ENCODE measurements at regions not wholly inside any gene's neighbourhood (a gene's known extent, or its start where the extent isn't known, plus 50 kb on each side); places are given as distances from the start of the nearest gene placed in this dataset.

DNA sequence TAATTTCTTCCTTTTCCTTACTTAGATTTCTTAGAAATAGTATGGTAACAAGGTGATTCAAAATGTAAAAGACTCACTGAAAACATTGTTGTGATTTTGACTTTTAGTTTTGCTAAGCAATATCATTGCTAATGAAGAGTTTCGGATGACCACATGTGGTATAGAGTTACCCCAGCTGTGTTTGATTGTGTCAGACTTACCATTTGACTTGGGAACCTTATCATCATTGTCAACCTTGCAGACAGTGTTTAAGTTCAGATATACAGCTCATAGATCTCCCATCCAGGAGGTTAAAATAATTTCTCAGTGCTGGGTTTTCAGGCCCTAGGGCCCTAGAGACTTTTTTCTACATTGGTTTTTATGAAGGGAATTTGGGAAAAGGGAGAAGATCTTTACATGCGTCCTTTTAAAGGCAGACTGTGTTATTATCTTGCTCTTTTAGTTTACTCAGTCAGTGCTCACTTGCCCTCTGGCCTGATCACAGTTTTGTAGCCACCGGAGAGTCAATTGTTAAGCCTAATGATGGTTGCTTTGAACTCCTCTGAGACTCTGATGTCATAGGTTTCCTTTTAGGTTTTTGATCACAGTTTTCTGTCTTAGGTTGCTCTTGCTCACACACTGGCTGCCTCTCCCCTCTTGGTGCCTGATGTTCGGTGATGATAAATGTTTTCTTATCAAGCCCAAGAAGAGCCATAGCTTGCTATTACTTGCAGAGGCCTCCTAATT, 133.5 kb upstream of the ZPLD1 start:
- H3K9me3 ChIP-seq = no peaks in the 10 kb centered on the region
- TF ChIP-seq, protein P1, sequence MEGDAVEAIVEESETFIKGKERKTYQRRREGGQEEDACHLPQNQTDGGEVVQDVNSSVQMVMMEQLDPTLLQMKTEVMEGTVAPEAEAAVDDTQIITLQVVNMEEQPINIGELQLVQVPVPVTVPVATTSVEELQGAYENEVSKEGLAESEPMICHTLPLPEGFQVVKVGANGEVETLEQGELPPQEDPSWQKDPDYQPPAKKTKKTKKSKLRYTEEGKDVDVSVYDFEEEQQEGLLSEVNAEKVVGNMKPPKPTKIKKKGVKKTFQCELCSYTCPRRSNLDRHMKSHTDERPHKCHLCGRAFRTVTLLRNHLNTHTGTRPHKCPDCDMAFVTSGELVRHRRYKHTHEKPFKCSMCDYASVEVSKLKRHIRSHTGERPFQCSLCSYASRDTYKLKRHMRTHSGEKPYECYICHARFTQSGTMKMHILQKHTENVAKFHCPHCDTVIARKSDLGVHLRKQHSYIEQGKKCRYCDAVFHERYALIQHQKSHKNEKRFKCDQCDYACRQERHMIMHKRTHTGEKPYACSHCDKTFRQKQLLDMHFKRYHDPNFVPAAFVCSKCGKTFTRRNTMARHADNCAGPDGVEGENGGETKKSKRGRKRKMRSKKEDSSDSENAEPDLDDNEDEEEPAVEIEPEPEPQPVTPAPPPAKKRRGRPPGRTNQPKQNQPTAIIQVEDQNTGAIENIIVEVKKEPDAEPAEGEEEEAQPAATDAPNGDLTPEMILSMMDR (IDR thresholded peaks at IDR 0.05) = no peak
- intact Hi-C loops (cut with DNase I) = no loop called here
- DNase-seq = no peak
- H3K27ac ChIP-seq = no peak overlapping the region
- no peaks in the 10 kb centered on the region for H3K27me3 ChIP-seq (ENCODE audit: low read depth)
- H3K4me3 ChIP-seq = no peak overlapping the region
- H3K36me3 ChIP-seq = no peaks in the 10 kb centered on the region
- no peak for ATAC-seq
- H3K4me1 ChIP-seq = no peaks in the 10 kb centered on the region

DNA sequence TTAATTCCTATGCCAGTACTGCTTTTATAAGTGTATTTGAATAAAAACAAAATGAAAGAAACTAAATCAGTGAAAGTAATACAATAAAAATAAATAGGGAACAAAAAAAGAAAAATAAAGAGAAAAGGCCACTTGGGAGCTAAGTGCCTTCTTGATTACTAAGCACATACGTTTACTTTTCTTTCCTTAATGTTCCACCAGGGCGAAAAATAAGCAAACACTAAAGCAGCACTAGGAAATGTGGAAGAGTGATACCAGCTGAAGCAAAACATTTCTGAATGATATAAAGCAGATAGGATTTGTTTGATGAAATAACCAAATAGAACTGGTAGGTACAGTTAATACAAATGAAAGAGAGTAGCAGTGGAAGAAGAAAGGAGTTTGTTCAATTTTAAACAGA, 132.8 kb upstream of the ZPLD1 start:
- DNase-seq (no peak), ATAC-seq (no peak)
- TF ChIP-seq, protein P1 (IDR thresholded peaks at IDR 0.05) = no peak
- Histone ChIP-seq H3K27me3 (ENCODE audit: low read depth) (no peaks in the 10 kb centered on the region), H3K9me3 (no peaks in the 10 kb centered on the region), H3K36me3 (no peaks in the 10 kb centered on the region), H3K4me3 (no peak overlapping the region), H3K27ac (no peak overlapping the region), H3K4me1 (no peaks in the 10 kb centered on the region)
- intact Hi-C loops (cut with DNase I) = no loop called here

DNA sequence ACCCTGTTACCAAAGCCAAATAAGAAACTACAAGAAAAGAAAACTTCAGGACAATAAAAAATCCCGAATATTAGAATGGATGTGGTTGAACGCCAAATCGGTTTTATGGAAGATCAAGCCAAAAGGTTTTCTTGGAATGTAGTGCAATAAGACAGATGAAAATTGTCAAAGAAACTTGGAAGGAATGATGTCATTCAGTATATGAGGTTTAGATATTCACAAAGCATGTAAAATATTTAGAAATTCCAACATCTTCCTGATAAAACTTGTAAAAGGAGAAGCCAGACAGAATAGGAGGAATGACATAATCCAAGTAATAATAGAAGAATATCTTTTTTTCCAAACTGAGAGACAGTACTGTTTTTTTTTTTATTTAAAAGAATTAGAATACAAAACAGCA, 130.3 kb upstream of the ZPLD1 start:
- ATAC-seq (no peak), DNase-seq (no peak)
- Histone ChIP-seq H3K4me1 (no peaks in the 10 kb centered on the region), H3K27ac (no peak overlapping the region), H3K9me3 (no peaks in the 10 kb centered on the region), H3K27me3 (ENCODE audit: low read depth) (no peaks in the 10 kb centered on the region), H3K4me3 (no peak overlapping the region), H3K36me3 (no peaks in the 10 kb centered on the region)
- intact Hi-C loops (cut with DNase I) = no loop called here
- TF ChIP-seq, protein P1 (IDR thresholded peaks at IDR 0.05) = no peak

DNA sequence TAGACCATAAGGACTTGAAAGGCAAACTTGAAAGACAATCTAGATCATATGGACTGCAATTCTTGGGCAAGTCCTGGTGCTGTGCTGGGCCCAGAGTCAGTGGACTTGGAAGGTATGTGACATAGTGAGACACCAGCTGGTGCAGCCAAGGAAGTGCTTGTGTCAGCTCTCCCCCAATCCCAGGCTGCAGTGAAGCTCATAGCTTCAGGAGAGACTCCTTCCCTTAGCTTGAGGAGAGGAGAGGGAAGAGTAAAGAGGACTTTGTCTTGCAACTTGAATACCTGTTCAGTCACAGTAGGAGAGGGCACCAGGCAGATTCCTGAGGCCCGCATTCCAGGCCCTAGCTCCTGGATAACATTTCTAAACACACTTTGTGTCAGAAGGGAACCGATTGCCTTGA, 127.4 kb upstream of the ZPLD1 start:
- DNase-seq = no peak
- Histone ChIP-seq H3K9me3 (no peaks in the 10 kb centered on the region), H3K4me3 (no peak overlapping the region), H3K4me1 (no peaks in the 10 kb centered on the region), H3K27me3 (ENCODE audit: low read depth) (no peaks in the 10 kb centered on the region), H3K27ac (no peak overlapping the region), H3K36me3 (no peaks in the 10 kb centered on the region)
- intact Hi-C loops (cut with DNase I) = no loop called here
- TF ChIP-seq, protein P1 (IDR thresholded peaks at IDR 0.05) = no peak
- no peak for ATAC-seq

DNA sequence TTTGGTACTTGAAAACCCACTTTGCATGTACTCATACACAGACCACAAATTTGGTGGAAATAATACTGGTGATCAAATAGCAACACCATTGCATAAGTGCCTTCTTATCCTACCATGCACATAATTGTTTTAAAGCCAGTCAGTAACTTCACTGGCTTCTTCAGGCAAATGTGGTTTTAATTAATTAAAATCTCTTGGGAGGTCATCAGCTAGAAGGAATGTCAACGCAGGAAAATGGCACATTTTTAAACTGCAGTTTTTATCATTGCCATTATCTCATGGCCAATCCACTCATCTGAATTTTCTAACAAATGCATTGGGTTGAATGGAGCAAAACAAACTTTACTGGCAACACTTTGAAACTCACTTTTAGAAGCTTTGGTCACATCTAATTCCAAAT, 105.7 kb upstream of the ZPLD1 start:
- Histone ChIP-seq H3K36me3 (no peaks in the 10 kb centered on the region), H3K27ac (no peak overlapping the region), H3K9me3 (no peaks in the 10 kb centered on the region), H3K4me1 (no peaks in the 10 kb centered on the region), H3K4me3 (no peak overlapping the region), H3K27me3 (ENCODE audit: low read depth) (no peaks in the 10 kb centered on the region)
- intact Hi-C loops (cut with DNase I) = no loop called here
- ATAC-seq (no peak), DNase-seq (no peak)
- TF ChIP-seq, protein P1 (IDR thresholded peaks at IDR 0.05) = no peak
